Mucosa of descending colon (tissue), 3 donors: ENCODE measurements at regions not wholly inside any gene's neighbourhood (a gene's known extent, or its start where the extent isn't known, plus 50 kb on each side); places are given as distances from the start of the nearest gene placed in this dataset.

Experiments used
- ATAC-seq: fragments of 200-7000 bp; cut with Tn5 transposase; one replicate; pipeline ENCODE4 v1.9.1; 2020; ENCODE audit warnings: mild to moderate bottlenecking, moderate library complexity
- DNase-seq, 3 donors: peaks; one replicate each; pipeline ENCODE4 v3.0.0-alpha.2; 2020
- H3K36me3 ChIP-seq: fragments of 200-600 bp; one replicate; pipeline ENCODE4 v1.8.0; 2021; ENCODE audit warnings: low read depth, mild to moderate bottlenecking
- H3K4me1 ChIP-seq: fragments of 200-600 bp; one replicate; pipeline ENCODE4 v1.8.0; 2021; ENCODE audit warnings: low read depth, mild to moderate bottlenecking
- H3K4me3 ChIP-seq: fragments of 200-600 bp; one replicate; pipeline ENCODE4 v1.8.0; 2021; ENCODE audit warnings: mild to moderate bottlenecking
- H3K9me3 ChIP-seq: fragments of 200-600 bp; one replicate; pipeline ENCODE4 v1.8.0; 2021; ENCODE audit warnings: mild to moderate bottlenecking
- CTCF ChIP-seq: fragments of 200-600 bp; IDR thresholded peaks from one replicate; pipeline ENCODE4 v1.8.0; 2022; ENCODE audit warnings: antibody characterized with exemption, mild to moderate bottlenecking
- intact Hi-C, 2 donors: fragments of 100-400 bp; cut with DNase I in 1 of 2; cut with micrococcal nuclease in 1 of 2; formaldehyde crosslinking; loops; one replicate each; pipeline versions ENCODE4 v1.11.0 to v1.11.1; 2022; cut with DNase I, micrococcal nuclease
- donor health status: DM: no; HTN: no; CAD: no; lungs with moderate emphysema.
- donor health status: DM: no; HTN: no; CAD: no.
- donor health status: DM: no; HTN: yes; CAD: no.

GRCh38 chr11:45726493-45727054 is 61.2 kb upstream of the CHST1 start:
- ATAC-seq: no peak
- TF ChIP-seq CTCF: no peak

DNA sequence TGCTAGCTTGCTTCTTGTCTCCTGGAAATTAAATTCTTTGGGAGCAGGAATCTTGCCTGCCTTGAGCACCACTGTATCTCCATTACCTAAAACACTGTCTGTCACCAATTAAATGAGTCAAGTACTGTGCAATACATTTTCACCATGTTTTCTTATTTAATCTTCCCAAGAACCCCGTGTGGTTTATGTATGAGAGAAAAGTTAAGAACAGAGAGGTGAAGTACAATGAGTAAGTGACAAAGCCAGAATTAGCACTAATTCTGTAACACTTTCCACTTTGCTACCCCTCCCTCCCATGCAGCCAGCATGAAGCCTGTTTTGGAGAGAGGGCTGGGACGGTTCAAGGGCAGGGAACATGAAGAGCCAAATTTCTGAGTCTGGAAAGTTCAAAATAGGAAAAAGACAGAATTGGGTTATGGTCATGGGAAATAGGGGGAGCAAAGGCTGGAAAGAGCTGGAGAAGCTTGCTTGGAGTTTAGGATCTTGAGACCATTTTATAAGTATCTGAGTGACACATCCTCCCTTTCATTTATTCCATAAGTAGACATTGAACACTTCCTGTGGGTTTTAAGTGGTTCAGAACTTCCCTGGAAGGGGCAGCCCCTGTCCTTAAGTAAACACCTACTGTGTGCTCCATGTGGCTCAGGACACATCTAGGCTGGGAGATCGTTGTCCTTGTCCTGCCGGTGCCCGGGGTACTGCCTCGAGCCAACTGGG is 60.5 kb upstream of the CHST1 start:
- Histone ChIP-seq H3K9me3 (no peaks in the 10 kb centered on the region), H3K4me1 (no peaks in the 10 kb centered on the region), H3K4me3 (no peak overlapping the region), H3K36me3 (no peaks in the 10 kb centered on the region)
- no peak for TF ChIP-seq CTCF
- DNase-seq: no peak
- intact Hi-C loops: no loop called here
- no peak for ATAC-seq

More at GRCh38 chr11:45726493-45727054, 61.2 kb upstream of the CHST1 start:
- Histone ChIP-seq H3K4me1 (no peaks in the 10 kb centered on the region), H3K9me3 (no peaks in the 10 kb centered on the region), H3K4me3 (no peak overlapping the region), H3K36me3 (no peaks in the 10 kb centered on the region)
- no peak for DNase-seq
- intact Hi-C loops: no loop called here

GRCh38 chr11:45725121-45725520 is 59.7 kb upstream of the CHST1 start:
- no peaks in the 10 kb centered on the region for H3K36me3 ChIP-seq
- no peaks in the 10 kb centered on the region for H3K9me3 ChIP-seq
- no peaks in the 10 kb centered on the region for H3K4me1 ChIP-seq
- no peak for ATAC-seq
- no peak for TF ChIP-seq CTCF
- intact Hi-C loops: no loop called here
- DNase-seq: no peak
- no peak overlapping the region for H3K4me3 ChIP-seq

GRCh38 chr11:45724153-45724552 is 58.7 kb upstream of the CHST1 start:
- no peak for TF ChIP-seq CTCF
- no peak for DNase-seq
- Histone ChIP-seq H3K9me3 (no peaks in the 10 kb centered on the region), H3K4me3 (no peak overlapping the region), H3K4me1 (no peaks in the 10 kb centered on the region), H3K36me3 (no peaks in the 10 kb centered on the region)
- no peak for ATAC-seq
- intact Hi-C loops: no loop called here

GRCh38 chr11:45723397-45723796 is 58.0 kb upstream of the CHST1 start:
- Histone ChIP-seq H3K36me3 (no peaks in the 10 kb centered on the region), H3K4me3 (no peak overlapping the region), H3K4me1 (no peaks in the 10 kb centered on the region), H3K9me3 (no peaks in the 10 kb centered on the region)
- DNase-seq (no peak), ATAC-seq (no peak)
- no peak for TF ChIP-seq CTCF
- intact Hi-C loops: no loop called here
